NT2/D1 (cell line): ENCODE measurements at regions not wholly inside any gene's neighbourhood (a gene's known extent, or its start where the extent isn't known, plus 50 kb on each side); places are given as distances from the start of the nearest gene placed in this dataset.

ENCODE experiments used
- SUZ12 ChIP-seq: IDR thresholded peaks from 2 replicates; pipeline ENCODE4 v1.6.1; 2011; ENCODE audit not compliant: insufficient read length, insufficient read depth; ENCODE audit errors: extremely low read depth
- YY1 ChIP-seq: IDR thresholded peaks from 2 replicates; pipeline ENCODE4 v1.6.1; 2011; ENCODE audit not compliant: insufficient read length, insufficient read depth
- ZNF274 ChIP-seq: IDR thresholded peaks from 2 replicates; pipeline ENCODE4 v1.6.1; 2011; ENCODE audit warnings: mild to moderate bottlenecking, low read depth, low read length

DNA sequence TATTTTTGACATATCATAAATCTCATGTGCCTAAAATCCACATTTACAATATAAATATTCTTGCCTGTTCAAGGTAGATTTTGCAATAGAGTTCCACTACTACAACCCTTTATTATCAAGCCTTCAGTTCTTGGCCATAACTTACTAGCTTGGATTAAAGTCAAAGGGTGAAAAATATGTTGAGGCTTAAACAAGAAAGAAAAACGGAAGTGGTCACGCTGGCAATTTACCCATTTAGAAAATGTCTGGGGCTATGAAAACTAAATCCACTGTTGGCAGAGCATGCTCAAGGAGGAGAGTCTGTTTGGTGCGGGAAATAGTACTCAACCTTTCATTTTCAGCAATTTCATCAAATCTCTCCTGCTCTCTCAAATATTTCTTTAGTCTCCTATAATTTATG lies 209.8 kb upstream of the RHOBTB1 start:
- TF ChIP-seq ZNF274 (no peak), SUZ12 (no peak), YY1 (no peak)
